Suppressor macrophage treated with lipopolysaccharide for 1 hour (primary cell): ENCODE measurements at regions not wholly inside any gene's neighbourhood (a gene's known extent, or its start where the extent isn't known, plus 50 kb on each side); places are given as distances from the start of the nearest gene placed in this dataset.
"Not testable (repeated sequence)": the region's sequence is repeated elsewhere in the genome, so short reads cannot be mapped to it uniquely, and the experiment has no call there.

ENCODE experiments used
- DNase-seq, 3 donors: peaks; one replicate each; pipeline ENCODE4 v3.0.0-alpha.2; 2020 to 2022

DNA sequence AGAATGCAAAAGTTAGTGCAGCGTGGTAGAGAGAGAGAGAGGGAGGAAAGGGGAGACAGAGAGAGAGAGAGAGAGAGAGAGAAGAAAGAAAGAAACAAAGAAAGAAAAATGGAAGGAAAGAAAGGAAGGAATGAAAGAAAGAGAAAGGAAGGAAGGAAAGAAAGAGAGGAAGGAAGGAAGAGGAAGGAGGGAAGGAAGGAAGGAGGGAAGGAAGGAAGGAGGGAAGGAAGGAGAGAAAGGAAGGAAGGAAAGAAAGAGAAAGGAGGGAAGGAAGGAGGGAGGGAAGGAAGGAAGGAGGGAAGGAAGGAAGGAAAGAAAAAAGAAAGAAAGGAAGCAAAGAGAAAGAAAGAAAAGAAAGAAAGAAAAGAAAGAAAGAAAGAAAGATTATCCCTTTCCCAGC lies 209.8 kb upstream of the MYO3A start:
- no peak for DNase-seq

DNA sequence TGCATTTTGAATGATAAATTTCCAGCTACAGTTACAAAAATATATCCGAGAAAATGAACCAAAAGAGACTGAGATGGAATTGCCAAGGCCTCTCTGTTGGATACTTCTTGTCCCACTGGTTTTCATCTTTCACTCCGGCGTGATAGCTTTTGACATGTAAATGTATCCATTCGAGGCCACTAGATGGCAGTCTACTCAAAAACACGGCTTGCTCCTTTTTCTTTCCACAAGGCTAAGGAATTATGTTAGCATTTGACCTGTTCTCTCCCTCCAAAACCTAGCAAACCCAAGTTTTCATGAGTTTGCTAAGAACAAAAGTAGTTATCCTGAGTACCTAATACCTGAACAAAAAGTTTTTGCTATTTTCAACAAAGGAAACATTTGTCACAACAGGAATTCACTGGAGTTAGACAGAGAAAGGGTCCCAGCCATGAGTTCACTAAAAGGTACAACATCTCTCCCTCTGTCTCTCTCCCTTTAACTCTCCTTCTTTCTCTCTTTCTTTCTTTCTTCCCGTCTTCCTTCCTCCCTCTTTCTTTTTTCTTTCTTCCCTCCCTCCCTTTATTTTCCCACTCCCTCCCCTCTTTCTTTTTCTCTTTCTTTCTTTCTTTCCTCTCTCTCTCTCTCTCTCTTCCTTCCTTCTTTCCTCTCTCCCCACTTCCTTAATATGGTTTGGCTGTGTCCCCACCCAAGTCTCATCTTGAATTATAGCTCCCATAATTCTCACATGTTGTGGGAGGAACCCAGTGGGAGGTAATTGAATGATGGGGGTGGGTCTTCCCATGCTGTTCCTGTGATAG lies 207.9 kb upstream of the MYO3A start:
- peak; percentile 75 to 87 (median 77) for DNase-seq

DNA sequence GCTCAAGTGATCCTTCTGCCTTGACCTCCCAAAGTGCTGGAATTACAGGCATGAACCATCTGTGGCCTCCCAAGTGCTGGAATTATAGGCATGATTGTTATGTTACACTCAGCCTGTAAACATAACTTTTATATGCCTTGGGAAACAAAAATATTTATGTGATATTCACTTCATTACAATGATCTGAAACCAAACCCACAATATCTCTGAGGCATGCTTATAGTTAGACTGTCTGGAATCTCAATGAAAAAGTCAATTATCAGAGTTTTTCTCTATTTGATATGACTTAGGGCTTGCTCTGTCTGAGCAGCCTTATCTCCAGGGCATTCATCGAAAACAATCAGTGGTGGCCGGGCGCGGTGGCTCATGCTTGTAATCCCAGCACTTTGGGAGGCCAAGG lies 195.3 kb upstream of the MYO3A start:
- DNase-seq = no peak

DNA sequence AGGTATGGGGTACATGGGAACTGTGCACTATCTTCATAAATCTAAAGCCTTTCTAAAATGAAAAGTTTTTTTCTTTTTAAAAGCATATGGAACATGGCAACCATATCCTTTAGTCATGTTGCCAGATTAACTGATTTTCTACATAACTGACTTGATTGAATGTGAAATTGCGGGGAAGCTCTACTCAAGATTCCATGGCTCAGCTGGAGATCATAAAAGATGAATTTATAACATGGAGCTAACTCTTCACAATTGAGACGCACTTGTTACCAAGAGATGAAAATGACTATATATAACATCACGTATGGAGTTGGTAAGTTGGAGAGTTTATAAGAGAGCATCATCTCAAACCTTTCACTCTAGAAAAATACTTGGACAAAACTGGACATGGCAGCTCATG lies 190.2 kb upstream of the MYO3A start:
- no peak for DNase-seq

DNA sequence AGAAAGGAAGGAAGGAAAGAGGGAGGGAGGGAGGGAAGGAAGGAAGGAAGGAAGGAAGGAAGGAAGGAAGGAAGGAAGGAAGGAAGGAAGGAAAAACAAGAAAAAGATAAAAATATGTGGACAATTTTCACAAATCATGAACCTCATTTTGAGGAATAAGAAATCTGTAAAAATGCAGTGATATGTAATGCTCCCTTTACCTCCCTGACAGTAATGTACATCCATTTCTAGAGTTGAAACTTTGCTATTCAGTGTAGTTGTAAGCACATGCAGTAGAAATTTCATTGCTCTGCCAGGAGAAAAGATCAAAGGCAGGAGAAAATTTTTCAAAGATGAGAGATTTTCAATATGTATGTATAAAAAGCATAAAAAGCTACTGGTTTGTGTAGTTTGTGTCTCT lies 189.5 kb upstream of the MYO3A start:
- no peak for DNase-seq

DNA sequence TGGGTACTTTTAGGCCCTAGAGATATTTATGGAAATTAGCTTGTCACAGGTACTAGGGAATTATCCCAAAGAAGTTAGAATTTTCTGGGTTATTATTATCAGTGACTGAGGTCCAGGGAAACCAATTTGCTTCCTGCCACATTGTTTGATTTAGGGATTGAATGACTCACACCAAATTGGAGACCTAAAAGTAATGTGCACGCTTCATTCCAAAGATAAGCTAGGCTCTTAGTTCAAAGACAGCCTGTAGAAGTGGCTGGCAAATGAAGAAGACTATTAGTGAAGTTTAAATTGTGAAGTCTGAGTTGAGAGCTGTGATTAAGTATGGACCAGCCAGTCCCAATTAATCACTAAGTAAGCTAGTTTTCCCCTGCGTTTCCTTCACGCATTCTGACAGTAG lies 188.1 kb upstream of the MYO3A start:
- no peak for DNase-seq

DNA sequence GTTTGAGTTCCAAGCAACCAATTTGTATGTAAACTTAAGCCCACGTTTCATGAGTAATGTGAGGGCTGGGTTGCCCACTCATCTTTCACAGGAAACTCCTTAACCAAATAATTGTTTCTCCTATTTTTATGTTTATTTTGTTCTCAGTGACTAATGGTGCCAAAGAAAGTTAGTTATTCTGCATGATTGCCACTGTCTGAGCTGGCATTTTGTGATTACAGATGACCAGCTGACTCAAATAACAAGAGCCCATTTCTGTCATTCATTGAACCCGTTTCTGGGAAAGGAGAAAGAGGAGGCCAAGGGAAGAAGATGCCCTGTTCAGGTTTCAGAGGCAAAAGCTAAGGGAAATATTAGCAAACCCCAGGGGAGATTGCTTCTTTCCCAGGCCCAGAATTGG lies 186.9 kb upstream of the MYO3A start:
- DNase-seq = peak; percentile 31 to 74 (median 56)

DNA sequence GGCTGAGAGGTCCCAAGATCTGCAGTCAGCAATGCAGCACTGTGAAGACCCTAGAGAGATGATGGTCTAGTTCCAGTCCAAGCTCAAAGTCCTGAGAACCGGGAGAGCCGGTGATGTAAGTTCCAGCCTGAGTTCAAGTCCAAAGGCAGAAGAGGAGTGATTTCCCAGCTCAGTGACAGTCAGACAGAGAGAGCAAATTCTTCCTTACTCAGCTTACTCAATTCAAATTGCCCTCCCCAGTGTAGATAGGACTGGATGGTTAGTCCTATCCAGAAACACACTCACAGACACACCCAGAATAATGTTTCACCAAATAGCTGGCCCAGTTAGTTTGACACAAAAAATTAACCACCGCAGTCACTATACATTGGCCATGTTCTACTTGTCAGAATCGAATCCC lies 185.5 kb upstream of the MYO3A start:
- DNase-seq = no peak

DNA sequence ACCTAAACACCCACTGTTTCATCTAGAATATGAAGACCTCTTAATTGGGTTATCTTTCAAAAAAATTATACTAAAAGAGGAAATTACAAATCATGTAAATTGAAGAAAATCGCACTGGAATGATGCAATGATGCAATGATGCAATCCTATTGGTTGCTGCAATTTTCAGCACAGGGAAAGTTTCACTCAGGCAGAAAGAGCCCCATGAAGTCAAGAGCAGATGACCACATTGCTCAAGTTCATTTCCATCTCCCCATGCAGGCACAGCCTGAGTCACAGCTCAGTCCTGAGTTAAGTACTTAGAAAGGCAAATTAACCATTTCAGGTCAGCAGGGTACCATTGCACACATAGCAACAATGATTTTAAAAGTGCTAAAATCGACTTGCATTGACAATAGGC lies 180.3 kb upstream of the MYO3A start:
- DNase-seq = peak; percentile 87 to 98 (median 96)

DNA sequence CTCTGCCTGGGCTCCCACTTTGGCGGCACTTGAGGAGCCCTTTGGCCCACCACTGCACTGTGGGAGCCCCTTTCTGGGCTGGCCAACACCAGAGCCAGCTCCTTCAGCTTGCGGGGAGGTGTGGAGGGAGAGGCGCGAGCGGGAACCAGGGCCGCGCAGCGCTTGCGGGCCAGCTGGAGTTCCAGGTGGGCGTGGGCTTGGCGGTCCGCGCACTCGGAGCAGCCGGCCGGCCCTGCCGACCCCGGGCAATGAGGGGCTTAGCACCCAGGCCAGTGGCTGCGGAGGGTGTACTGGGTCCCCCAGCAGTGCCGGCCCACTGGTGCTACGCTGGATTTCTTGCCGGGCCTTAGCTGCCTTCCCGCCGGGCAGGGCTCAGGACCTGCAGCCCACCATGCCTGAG lies 178.2 kb upstream of the MYO3A start:
- not testable (repeated sequence) for DNase-seq

DNA sequence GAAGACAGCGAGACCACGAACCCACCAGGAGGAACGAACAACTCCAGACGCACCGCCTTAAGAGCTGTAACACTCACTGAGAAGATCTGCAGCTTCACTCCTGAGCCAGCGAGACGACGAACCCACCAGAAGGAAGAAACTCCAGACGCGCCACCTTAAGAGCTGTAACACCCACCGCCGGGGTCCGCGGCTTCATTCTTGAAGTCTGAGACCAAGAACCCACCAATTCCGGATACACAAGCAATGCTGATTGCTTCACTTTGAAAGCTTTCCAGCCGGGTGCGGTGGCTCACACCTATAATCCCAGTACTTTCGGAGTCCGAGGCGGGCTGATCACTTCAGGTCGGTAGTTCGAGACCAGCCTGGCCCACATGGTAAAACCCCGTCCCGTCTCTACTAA lies 177.2 kb upstream of the MYO3A start:
- DNase-seq = no peak

DNA sequence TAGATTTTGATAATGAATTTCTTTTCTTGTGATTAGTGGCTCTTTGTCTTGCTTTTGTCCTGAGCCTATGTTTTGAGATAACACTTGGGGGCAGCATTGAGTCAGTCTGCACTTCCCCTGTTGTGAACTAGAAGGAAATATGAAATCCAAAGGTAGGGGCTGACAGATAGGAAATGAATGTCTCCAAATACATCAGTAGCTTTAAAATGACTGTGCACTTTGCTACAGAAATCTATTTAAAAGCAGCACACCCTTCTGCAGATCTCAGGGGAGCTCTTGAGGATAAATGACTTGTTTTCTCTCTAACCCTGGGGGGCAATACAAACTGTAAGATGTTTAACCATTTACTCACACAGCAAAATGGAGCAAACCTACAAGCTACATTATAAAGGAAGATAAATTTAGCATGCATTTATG lies 176.0 kb upstream of the MYO3A start:
- peak; percentile 50 to 61 (median 60) for DNase-seq

DNA sequence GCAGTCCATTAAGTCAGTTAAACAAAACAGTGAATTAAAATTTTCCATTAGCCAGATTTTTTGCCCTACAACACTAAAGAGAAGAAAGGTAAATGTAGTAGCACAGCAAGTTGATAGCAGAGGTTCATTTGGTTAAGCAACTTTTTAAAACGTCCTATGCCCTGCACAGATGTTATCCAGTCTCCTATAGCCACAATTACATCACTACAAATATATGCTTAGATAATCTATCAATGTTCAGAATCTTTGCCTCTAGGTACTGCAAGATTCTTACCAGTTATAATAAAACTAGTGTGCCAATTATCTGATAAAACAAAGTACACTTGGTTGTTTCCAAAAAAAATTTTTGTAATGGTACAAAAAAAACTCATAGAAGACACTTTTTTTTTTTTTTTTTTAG lies 175.5 kb upstream of the MYO3A start:
- DNase-seq = no peak

DNA sequence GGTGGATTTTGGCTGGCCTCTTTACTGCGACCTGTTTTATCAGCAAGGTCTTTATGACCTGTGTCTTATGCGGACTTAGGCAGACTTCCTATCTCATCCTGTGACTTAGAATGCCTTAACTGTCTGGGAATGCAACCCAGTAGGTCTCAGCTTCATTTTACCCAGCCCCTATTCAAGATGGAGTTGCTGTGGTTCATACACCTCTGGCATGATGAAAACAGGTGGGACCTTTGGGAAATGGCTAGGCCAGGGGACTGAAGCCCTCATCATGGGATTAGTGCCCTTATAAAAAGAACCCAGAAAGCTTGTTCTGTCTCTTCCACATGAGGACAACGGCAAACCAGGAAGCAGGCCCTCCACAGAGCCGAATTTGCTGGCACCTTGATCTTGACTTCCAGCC lies 172.1 kb upstream of the MYO3A start:
- DNase-seq = no peak

DNA sequence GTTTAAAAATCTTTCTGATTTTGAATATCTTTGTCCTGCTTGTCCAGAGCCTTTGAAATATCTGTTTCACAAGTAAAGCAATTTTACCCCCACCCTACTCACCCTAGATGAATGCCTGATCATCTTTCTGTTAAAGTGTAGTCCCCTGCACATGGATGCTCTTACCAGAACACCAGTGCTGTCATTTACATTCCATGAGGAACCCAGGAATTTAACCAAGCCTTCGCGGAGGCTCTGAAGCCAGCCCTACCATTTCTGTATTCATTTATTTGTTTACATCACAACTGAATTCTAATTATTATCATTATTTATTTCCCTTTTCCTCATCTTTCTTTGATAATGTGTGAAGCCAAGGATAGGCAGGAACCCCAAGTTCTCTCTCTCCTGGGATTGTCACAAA lies 167.8 kb upstream of the MYO3A start:
- DNase-seq = no peak

DNA sequence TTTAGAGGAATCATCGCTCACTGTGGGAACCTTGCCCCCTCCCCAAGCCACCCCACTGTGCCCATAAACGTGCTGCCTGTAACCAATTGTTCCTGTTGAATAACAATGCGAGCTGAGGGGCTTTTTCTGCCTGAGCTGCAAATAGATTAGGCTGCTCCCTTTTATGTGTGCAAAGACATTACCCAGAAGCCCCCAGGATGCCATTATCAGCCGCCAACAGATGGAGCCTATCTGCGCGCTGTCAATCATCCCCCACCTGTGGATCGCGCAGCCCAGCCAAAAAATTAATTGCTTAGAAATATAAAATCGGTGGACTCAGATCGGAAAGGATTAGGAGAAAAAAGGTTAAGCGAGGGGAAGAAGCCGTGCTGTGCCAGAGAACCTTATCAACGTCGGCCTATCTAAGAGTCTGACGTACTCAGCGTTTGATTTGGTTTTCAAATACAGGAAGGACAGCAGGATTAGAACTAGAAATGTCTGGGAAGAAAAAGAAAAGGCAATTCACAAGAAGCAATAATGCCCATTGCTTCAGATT lies 167.3 kb upstream of the MYO3A start:
- no peak for DNase-seq

DNA sequence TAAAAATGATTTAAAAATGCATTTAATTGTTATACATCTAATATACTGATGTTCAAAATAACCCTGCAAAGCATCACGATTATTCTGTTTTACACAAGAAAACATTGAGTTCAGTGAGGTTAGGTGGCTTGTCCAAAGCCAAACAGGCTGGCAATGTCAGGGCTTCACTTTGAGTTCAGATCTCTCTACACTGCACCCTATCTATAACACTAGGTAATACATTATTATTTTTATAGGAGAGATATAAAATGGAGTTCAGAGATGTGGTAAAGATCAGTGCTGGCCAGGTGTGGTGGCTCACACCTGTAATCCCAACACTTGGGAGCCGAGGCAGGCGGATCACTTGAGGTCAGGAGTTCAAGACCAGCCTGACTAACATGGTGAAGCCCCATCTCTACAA lies 165.9 kb upstream of the MYO3A start:
- no peak for DNase-seq

DNA sequence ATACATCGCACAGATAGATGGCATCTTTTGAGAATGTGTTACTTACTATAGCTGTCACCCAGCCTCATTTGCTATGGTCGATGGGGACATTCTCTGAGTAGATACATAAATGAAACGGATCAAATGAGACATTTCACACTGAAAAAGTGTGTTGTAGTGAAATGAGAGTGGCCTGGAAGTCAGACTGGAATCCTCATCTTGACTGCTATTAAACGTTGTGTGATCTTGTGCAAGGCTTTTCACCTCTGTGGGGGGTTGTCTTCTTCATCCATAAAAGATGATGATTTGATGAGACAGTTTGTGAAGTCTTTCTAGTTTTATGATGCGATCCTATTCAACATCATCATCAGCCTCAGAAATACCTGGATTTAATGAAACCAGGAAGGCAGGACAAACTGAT lies 155.4 kb upstream of the MYO3A start:
- DNase-seq = no peak

DNA sequence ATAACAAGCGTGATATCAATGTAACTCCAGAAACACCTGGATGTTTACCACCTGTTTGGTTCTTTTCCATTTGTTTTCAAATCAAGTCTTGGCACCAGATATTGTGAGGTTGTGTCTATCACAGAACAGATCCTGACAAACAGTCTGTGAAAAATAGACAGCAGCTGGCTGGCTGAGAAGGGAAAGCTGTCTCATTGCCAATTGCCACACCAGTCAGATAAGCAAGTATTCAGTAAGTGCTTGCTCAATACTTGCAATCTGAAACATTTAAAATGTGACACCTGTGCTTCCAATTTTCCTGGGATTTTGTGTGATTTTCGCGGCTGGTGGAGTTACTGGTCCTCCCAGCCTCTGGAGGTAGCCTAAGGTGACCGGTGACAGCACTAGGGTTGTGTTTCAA lies 147.9 kb upstream of the MYO3A start:
- no peak for DNase-seq

DNA sequence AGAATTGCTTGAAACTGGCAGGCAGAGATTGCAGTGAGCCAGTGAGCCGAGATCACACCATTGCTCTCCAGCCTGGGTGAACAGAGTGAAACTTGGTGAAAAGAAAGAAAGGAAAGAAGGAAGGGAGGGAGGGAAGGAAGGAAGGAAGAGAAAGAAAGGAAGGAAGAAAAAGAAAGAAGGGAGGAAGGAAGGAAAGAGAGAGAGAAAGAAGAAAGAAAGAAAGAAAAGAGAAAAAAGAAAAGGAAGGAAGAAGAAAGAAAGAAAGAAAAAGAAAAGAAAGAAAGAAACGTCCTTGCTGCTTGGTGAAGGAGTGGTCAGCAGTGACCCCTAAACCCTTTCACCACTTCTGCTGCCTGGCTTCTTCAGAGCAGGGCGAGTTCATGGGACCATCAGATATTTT lies 147.1 kb upstream of the MYO3A start:
- no peak for DNase-seq

DNA sequence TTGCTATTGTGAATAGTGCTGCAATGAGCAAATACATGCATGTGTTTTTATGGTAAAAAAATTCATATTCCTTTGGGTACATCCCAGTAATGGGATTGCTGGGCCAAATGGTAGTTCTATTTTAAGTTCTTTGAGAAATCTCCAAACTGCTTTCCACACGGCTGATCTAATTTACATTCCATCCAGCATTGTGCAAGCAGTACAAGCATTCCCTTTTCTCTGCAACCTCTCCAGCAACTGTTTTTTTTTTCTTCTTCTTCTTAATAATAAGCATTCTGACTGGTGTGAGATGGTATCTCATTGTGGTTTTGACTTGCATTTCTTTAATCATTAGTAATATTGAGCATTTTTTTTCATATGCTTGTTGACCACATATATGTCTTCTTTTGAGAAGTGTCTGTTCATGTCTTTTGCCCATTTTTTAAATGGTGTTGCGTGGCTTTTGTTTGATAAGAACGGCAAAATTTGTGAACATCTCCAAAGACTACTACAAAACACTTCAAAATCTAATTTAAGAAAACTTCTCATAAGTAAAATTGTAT lies 136.1 kb upstream of the MYO3A start:
- DNase-seq = no peak

DNA sequence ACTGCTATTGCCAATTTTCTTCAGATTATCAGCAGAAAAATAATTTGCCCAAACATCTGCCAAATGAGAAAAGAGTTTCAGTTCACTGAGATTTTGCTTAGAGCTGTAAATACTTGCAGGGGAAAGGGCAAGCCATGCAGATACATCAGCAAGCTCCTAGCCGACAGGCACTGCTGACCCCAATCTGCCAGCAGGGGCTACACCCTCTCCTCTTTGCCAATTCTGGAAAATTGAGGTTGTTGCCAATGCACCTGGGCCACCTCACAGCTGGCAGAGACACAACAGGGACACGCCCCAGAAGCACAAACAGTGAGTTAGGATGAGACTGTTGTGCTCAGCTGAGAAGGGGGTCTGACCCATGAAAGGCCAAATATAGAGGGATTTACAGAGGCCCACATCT lies 129.5 kb upstream of the MYO3A start:
- no peak for DNase-seq

DNA sequence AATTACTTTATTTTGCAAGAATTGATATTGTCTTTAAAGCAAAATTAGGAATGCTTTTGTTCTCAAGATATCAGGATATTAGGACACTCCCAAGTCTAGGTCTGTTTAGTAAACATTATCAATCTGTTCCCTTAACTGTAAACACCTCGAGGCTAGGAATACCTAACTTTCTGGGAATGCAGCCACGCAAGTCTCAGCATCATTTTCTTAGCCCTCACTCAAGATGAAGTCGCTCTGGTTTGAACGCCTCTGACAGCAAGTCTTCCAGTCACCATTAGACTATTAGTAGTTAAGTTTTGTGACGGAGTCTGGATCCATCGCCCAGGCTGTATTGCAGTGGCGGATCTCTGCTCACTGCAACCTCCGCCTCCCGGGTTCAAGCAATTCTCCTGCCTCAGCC lies 128.0 kb upstream of the MYO3A start:
- DNase-seq = no peak

DNA sequence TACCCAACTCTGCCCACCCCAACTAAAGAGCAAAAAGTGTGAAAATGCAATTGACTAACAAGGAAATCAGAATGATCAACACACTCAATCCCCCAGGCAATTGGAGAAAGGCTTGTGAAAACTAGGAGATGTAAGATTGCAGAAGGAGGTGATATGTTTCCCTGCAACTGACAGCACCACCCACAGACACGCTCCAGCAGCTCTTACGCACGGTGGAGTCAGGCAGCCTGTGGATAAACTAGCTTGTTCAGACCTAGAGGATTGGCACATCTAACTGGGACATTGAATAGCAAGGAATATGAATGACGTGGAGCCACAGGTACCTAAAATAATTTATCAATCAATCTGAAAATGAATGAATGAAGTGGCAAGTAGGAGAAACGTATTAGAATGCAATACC lies 125.7 kb upstream of the MYO3A start:
- DNase-seq = no peak
